ENCODE measurements at regions not wholly inside any gene's neighbourhood (a gene's known extent, or its start where the extent isn't known, plus 50 kb on each side); places are given as distances from the start of the nearest gene placed in this dataset.

DNA sequence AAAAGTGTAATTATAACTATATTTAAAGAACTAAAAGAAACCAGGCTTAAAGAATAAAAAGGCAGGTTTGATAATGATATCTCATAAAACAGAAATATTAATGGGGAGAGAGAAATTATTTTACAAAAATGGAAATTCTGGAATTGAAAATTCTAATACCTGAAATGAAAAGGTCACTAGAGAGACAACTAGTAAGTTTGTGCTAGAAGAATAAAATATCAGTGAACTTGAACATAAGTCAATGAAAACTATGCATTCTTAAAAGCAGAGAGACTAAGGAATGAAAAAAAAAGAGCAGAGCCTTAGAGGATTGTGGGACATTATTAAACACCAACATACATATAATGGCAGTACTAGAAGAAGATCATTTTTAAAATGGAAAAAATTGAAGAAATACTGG lies 1475.0 kb upstream of the ZEB2 start:
- TF ChIP-seq, protein P1, sequence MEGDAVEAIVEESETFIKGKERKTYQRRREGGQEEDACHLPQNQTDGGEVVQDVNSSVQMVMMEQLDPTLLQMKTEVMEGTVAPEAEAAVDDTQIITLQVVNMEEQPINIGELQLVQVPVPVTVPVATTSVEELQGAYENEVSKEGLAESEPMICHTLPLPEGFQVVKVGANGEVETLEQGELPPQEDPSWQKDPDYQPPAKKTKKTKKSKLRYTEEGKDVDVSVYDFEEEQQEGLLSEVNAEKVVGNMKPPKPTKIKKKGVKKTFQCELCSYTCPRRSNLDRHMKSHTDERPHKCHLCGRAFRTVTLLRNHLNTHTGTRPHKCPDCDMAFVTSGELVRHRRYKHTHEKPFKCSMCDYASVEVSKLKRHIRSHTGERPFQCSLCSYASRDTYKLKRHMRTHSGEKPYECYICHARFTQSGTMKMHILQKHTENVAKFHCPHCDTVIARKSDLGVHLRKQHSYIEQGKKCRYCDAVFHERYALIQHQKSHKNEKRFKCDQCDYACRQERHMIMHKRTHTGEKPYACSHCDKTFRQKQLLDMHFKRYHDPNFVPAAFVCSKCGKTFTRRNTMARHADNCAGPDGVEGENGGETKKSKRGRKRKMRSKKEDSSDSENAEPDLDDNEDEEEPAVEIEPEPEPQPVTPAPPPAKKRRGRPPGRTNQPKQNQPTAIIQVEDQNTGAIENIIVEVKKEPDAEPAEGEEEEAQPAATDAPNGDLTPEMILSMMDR (IDR thresholded peaks at IDR 0.05; ENCODE audit: insufficient read depth, low read length, severe bottlenecking): no peak
- DNase-seq (ENCODE audit: low read depth) (no peak), FAIRE-seq (no peak)
- Histone ChIP-seq H3K4me3 (ENCODE audit: low read depth, low read length) (no peak overlapping the region), H3K27me3 (ENCODE audit: control insufficient read depth, insufficient read depth, low read length) (no peaks in the 10 kb centered on the region), H3K36me3 (ENCODE audit: control insufficient read depth, insufficient read depth, low read length) (no peaks in the 10 kb centered on the region)

DNA sequence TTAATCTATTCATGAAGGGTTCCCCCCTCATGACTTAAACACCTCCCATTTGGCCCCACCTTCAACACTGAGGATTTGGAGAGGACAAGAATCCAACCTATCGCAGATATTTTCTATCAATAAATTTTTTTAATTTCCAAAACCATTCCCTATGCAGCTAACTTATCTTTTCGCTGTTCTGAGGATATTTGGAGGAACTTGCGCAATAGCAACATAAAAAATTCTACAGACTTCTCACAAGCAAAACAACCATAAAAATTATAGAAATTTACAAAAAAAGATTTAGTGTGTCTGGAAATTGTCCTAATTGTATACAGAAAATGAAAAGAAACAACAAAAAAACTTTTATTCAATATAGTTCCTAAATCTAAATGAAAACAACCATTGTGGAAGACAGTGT lies 1472.7 kb upstream of the ZEB2 start:
- TF ChIP-seq, protein P1 (IDR thresholded peaks at IDR 0.05; ENCODE audit: insufficient read depth, low read length, severe bottlenecking): no peak
- DNase-seq (ENCODE audit: low read depth): no peak
- no peak for FAIRE-seq

DNA sequence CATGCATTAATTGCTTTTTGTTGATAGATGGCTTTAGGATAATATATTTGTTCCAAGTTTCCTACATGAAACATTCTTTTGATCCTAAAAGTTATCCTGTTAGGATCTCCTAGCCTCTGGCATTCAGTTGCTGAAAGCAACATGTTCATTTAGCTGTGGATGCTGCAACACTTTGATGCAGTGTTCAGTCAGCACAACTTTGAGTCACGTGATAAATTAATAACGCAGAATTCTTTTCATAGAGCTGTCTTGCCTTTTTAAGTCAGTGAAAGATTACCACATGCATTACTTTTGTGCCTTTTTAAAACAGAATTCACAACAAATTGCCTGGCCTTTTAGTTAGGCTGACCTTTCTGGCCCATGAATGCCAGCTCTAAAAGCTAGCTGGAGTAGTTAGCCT lies 1467.9 kb upstream of the ZEB2 start:
- Histone ChIP-seq H3K4me3 (ENCODE audit: low read depth, low read length) (no peak overlapping the region), H3K36me3 (ENCODE audit: control insufficient read depth, insufficient read depth, low read length) (no peaks in the 10 kb centered on the region), H3K27me3 (ENCODE audit: control insufficient read depth, insufficient read depth, low read length) (no peaks in the 10 kb centered on the region)
- FAIRE-seq: no peak
- no peak for DNase-seq (ENCODE audit: low read depth)
- TF ChIP-seq, protein P1 (IDR thresholded peaks at IDR 0.05; ENCODE audit: insufficient read depth, low read length, severe bottlenecking): no peak

More for the DNA sequence above, 1472.7 kb upstream of the ZEB2 start:
- H3K36me3 ChIP-seq (ENCODE audit: control insufficient read depth, insufficient read depth, low read length): no peaks in the 10 kb centered on the region
- H3K27me3 ChIP-seq (ENCODE audit: control insufficient read depth, insufficient read depth, low read length): no peaks in the 10 kb centered on the region
- no peak overlapping the region for H3K4me3 ChIP-seq (ENCODE audit: low read depth, low read length)

DNA sequence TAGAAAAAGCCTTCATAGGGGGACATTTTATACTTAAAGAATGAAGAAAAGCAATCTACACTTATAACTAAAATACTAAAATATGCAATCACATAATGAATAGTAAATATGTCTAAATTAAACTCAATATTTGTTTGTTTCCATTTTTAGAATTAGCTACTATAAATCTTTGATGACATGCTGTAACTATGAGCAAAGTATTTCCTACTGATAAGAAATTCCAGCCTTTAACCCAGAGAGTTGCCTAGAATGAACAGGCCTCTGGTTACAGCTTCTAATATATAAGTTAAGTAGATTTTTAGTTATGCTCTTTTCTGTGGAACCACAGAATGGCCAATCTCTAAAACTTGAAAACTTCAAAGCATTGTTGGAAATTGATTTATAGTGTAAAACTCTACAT lies 1465.6 kb upstream of the ZEB2 start:
- DNase-seq (ENCODE audit: low read depth) (no peak), FAIRE-seq (no peak)
- TF ChIP-seq, protein P1 (IDR thresholded peaks at IDR 0.05; ENCODE audit: insufficient read depth, low read length, severe bottlenecking): no peak
- Histone ChIP-seq H3K27me3 (ENCODE audit: control insufficient read depth, insufficient read depth, low read length) (no peaks in the 10 kb centered on the region), H3K4me3 (ENCODE audit: low read depth, low read length) (no peak overlapping the region), H3K36me3 (ENCODE audit: control insufficient read depth, insufficient read depth, low read length) (no peaks in the 10 kb centered on the region)

DNA sequence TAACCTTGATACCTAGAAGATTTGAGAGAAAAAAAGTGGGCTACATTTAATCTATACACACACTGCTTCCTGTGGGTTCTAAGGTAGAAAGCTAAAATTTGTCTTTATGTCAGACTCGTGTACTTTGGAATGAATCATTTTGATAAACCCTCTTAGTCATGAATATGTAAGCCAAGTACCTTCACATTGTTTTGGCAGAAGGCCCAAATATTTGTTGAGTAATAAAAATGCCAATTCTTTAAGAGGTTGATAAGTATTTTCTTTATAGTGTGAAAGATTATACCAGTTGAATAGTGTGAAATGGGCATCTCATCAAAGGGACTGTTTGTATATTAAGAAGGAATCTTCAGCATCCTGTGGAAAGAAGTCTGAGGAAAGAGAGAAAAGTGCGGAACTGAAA lies 1464.7 kb upstream of the ZEB2 start:
- DNase-seq (ENCODE audit: low read depth): peak; percentile 96
- Histone ChIP-seq H3K4me3 (ENCODE audit: low read depth, low read length) (no peak overlapping the region), H3K27me3 (ENCODE audit: control insufficient read depth, insufficient read depth, low read length) (no peaks in the 10 kb centered on the region), H3K36me3 (ENCODE audit: control insufficient read depth, insufficient read depth, low read length) (no peaks in the 10 kb centered on the region)
- FAIRE-seq: no peak
- TF ChIP-seq, protein P1 (IDR thresholded peaks at IDR 0.05; ENCODE audit: insufficient read depth, low read length, severe bottlenecking): no peak

DNA sequence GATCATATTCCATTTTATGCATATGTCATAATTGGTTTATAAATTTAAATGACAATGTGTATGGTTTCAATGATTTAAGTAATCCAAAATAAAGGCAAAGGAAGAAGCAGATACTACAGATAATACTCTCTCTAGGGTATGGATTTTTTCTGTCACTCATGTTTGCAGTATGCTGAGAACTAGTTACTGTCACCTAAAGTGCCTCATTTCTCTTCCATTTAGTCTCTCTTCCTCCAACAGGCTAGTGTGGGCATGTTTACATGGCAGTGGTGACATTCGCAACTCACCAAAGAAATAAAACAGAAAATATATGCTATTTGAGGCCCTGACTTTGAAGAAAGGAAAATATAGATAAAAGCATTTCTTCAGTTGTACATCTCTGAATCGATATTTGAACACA lies 1460.4 kb upstream of the ZEB2 start:
- H3K27me3 ChIP-seq (ENCODE audit: control insufficient read depth, insufficient read depth, low read length): no peaks in the 10 kb centered on the region

More for the DNA sequence above, 1460.4 kb upstream of the ZEB2 start:
- no peak for FAIRE-seq
- no peak overlapping the region for H3K4me3 ChIP-seq (ENCODE audit: low read depth, low read length)
- TF ChIP-seq, protein P1 (IDR thresholded peaks at IDR 0.05; ENCODE audit: insufficient read depth, low read length, severe bottlenecking): no peak
- no peak for DNase-seq (ENCODE audit: low read depth)
- no peaks in the 10 kb centered on the region for H3K36me3 ChIP-seq (ENCODE audit: control insufficient read depth, insufficient read depth, low read length)

Data from bronchial epithelial cell (primary cell).